CD4-positive, alpha-beta T cell treated with Interleukin-17A for 1 hour (primary cell): ENCODE measurements at regions not wholly inside any gene's neighbourhood (a gene's known extent, or its start where the extent isn't known, plus 50 kb on each side); places are given as distances from the start of the nearest gene placed in this dataset.

Experiments
- DNase-seq: peaks from one replicate; pipeline ENCODE4 v3.0.0-alpha.2; 2020

GRCh38 chr7:41517771-41518170 is 185.1 kb downstream of the INHBA start:
- no peak for DNase-seq

GRCh38 chr7:41508755-41509154 is 194.1 kb downstream of the INHBA start:
- DNase-seq, result no peak

GRCh38 chr7:41507686-41508268 is 195.1 kb downstream of the INHBA start:
- no peak for DNase-seq

GRCh38 chr7:41504214-41504980 is 198.5 kb downstream of the INHBA start:
- no peak for DNase-seq

GRCh38 chr7:41503438-41503837 is 199.5 kb downstream of the INHBA start:
- DNase-seq, result no peak

GRCh38 chr7:41501466-41501865 is 201.4 kb downstream of the INHBA start:
- DNase-seq, result no peak

GRCh38 chr7:41501006-41501405 is 201.9 kb downstream of the INHBA start:
- no peak for DNase-seq

- DNase-seq, result no peak
Observed at GRCh38 chr7:41492603-41493002, 210.3 kb downstream of the INHBA start.

GRCh38 chr7:41491883-41492471 is 210.9 kb downstream of the INHBA start:
- DNase-seq, result no peak

- no peak for DNase-seq
Observed at GRCh38 chr7:41491308-41491707, 211.6 kb downstream of the INHBA start.

GRCh38 chr7:41489885-41490284 is 213.0 kb downstream of the INHBA start:
- DNase-seq, result no peak

- no peak for DNase-seq
Observed at GRCh38 chr7:41487229-41487940, 215.5 kb downstream of the INHBA start.

GRCh38 chr7:41481353-41481752 is 221.5 kb downstream of the INHBA start:
- no peak for DNase-seq

GRCh38 chr7:41478187-41478586 is 224.7 kb downstream of the INHBA start:
- DNase-seq, result no peak

GRCh38 chr7:41476460-41476803 is 226.5 kb downstream of the INHBA start:
- no peak for DNase-seq

GRCh38 chr7:41475801-41476459 is 227.0 kb downstream of the INHBA start:
- DNase-seq, result no peak

- no peak for DNase-seq
Observed at GRCh38 chr7:41472427-41473125, 230.3 kb downstream of the INHBA start.

GRCh38 chr7:41470081-41470480 is 232.8 kb downstream of the INHBA start:
- no peak for DNase-seq

GRCh38 chr7:41467596-41467995 is 235.3 kb downstream of the INHBA start:
- no peak for DNase-seq

GRCh38 chr7:41466760-41467384 is 236.0 kb downstream of the INHBA start:
- no peak for DNase-seq

- no peak for DNase-seq
Observed at GRCh38 chr7:41465571-41465970, 237.3 kb downstream of the INHBA start.
